Esophagus squamous epithelium (tissue), 4 donors: ENCODE measurements at regions not wholly inside any gene's neighbourhood (a gene's known extent, or its start where the extent isn't known, plus 50 kb on each side); places are given as distances from the start of the nearest gene placed in this dataset.

Experiments
- POLR2A ChIP-seq, 4 donors: fragments of 450-650 bp; IDR thresholded peaks; one replicate each; pipeline ENCODE4 v1.6.1; 2017; ENCODE audit warnings: antibody characterized with exemption in 4 of 4, mild to moderate bottlenecking in 4 of 4, moderate library complexity in 3 of 4
- TF ChIP-seq, protein P1 (sequence below), 6 experiments: fragments of 450-650 bp in 4 of 6; fragments of 200-600 bp in 2 of 6; sonication (generic) in 2 of 6; IDR thresholded peaks; one replicate each; pipeline ENCODE4 v1.5.1; 2016 to 2019; ENCODE audit warnings: antibody characterized with exemption in 6 of 6, mild to moderate bottlenecking in 4 of 6, moderate library complexity in 4 of 6

DNA sequence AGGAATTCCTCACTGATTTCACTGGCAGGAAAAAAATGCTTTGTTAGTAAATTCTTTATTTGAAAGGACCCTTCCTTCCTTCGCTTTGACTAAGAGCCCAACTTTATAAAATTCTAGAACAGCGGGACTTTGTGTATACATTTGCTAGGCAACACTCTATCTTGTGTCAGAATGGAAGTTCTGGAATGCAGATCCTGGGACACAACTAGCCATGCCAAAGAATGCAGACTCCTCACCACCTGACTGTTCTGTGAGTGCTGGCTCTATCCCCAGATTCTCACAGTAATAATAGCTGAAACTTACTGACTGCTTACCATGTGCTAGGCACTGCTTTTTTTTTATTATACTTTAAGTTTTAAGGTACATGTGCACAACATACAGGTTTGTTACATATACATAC lies 73.3 kb upstream of the ZDHHC15 start:
- TF ChIP-seq POLR2A (IDR thresholded peaks at IDR 0.05): no peak
- TF ChIP-seq, protein P1, sequence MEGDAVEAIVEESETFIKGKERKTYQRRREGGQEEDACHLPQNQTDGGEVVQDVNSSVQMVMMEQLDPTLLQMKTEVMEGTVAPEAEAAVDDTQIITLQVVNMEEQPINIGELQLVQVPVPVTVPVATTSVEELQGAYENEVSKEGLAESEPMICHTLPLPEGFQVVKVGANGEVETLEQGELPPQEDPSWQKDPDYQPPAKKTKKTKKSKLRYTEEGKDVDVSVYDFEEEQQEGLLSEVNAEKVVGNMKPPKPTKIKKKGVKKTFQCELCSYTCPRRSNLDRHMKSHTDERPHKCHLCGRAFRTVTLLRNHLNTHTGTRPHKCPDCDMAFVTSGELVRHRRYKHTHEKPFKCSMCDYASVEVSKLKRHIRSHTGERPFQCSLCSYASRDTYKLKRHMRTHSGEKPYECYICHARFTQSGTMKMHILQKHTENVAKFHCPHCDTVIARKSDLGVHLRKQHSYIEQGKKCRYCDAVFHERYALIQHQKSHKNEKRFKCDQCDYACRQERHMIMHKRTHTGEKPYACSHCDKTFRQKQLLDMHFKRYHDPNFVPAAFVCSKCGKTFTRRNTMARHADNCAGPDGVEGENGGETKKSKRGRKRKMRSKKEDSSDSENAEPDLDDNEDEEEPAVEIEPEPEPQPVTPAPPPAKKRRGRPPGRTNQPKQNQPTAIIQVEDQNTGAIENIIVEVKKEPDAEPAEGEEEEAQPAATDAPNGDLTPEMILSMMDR (IDR thresholded peaks at IDR 0.05): no peak
